Activated naive CD8-positive, alpha-beta T cell treated with anti-CD3 and anti-CD28 coated beads for 36 hours (primary cell): ENCODE measurements at regions not wholly inside any gene's neighbourhood (a gene's known extent, or its start where the extent isn't known, plus 50 kb on each side); places are given as distances from the start of the nearest gene placed in this dataset.
"Not testable (repeated sequence)": the region's sequence is repeated elsewhere in the genome, so short reads cannot be mapped to it uniquely, and the experiment has no call there.

ENCODE experiments used
- DNase-seq: peaks from one replicate; pipeline ENCODE4 v3.0.0; 2021
- H3K27ac Mint-ChIP-seq: one replicate; pipeline ENCODE4 v1.8.0; 2022; ENCODE audit warnings: mild to moderate bottlenecking, moderate library complexity, mixed read lengths
- H3K27me3 Mint-ChIP-seq: one replicate; pipeline ENCODE4 v1.8.0; 2022; ENCODE audit warnings: mild to moderate bottlenecking, mixed read lengths
- H3K36me3 Mint-ChIP-seq: one replicate; pipeline ENCODE4 v1.8.0; 2021; ENCODE audit warnings: mild to moderate bottlenecking, mixed read lengths
- H3K4me1 Mint-ChIP-seq: one replicate; pipeline ENCODE4 v1.8.0; 2021; ENCODE audit warnings: mixed read lengths
- H3K4me3 Mint-ChIP-seq: one replicate; pipeline ENCODE4 v1.8.0; 2022; ENCODE audit warnings: mild to moderate bottlenecking, moderate library complexity, mixed read lengths
- H3K9me3 Mint-ChIP-seq: one replicate; pipeline ENCODE4 v1.8.0; 2022; ENCODE audit warnings: mixed read lengths

DNA sequence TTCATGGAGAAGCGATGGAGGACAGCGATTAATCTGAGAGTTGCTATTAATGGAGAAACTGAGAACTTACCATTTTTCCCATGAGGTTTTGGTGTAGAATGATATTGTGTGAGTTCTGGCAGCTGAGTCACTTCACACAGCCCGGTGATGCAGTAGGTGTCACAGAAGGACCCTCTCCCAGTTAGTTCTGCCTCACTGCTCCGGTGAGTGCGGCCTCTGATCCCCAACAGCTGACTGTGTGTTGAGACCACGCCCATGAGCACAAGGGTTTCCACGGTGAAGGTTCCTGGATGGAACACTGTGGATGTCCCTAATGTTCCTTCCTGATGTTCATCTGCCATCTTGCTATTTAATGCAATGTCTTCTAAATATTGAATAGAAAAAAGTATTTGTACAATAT, 114.0 kb upstream of the SULF2 start:
- H3K36me3 Mint-ChIP-seq, H3K9me3 Mint-ChIP-seq, H3K27me3 Mint-ChIP-seq, H3K4me3 Mint-ChIP-seq, H3K4me1 Mint-ChIP-seq, H3K27ac Mint-ChIP-seq, DNase-seq: not testable (repeated sequence)

DNA sequence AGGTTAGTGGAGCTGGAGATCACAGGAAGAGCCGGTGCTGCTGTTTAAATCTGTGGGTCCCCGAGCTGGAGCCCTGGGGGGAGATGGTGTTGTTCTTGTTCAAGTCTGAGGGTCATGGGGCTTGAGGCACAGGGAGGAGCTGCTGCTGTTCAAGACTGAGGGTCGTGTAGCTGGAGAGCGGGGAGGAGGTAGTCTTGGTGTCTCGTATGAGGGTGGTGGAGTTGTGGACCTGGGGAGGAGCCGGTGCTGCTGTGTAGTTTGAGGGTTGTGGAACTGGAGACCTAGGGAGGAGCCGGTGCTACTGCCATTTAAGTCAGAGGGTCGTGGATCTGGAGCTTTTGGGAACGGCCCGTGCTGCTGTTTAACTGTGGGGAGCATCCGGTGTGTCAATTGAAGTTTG, 112.2 kb upstream of the SULF2 start:
- Mint-ChIP-seq H3K9me3 (no peaks in the 10 kb centered on the region), H3K36me3 (no peaks in the 10 kb centered on the region), H3K4me3 (no peak overlapping the region), H3K27ac (no peak overlapping the region), H3K4me1 (no peaks in the 10 kb centered on the region), H3K27me3 (no peaks in the 10 kb centered on the region)
- DNase-seq, result no peak

DNA sequence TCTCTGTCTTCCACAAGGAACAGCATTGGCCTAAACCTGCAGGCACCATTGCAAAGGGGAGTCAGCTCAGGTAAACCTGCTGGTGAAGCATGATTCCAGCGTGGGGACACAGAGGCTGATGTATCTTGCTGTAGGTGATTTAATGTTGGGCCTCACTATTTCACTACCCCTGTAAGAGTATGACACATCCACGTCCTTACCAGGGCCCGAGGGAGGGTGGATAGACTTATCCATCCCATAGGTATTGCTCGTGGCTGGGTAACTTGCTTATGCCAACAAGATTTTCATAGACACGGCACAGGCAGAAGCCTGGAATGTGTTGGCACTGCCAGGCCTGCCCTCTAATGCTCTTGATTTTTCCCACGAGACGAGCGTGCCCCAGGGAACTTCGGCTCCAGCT, 107.4 kb upstream of the SULF2 start:
- H3K27me3 Mint-ChIP-seq, H3K36me3 Mint-ChIP-seq, H3K4me1 Mint-ChIP-seq, H3K9me3 Mint-ChIP-seq, DNase-seq, H3K4me3 Mint-ChIP-seq, H3K27ac Mint-ChIP-seq: not testable (repeated sequence)

- not testable (repeated sequence) for H3K4me1 Mint-ChIP-seq, H3K27me3 Mint-ChIP-seq, H3K36me3 Mint-ChIP-seq, H3K27ac Mint-ChIP-seq, H3K9me3 Mint-ChIP-seq, DNase-seq, H3K4me3 Mint-ChIP-seq
Measured at GRCh38 chr20:47890708-47891107, 105.4 kb upstream of the SULF2 start.

GRCh38 chr20:47889751-47890150, 104.5 kb upstream of the SULF2 start:
- not testable (repeated sequence) for H3K27me3 Mint-ChIP-seq, H3K4me1 Mint-ChIP-seq, H3K36me3 Mint-ChIP-seq, H3K4me3 Mint-ChIP-seq, H3K27ac Mint-ChIP-seq, DNase-seq, H3K9me3 Mint-ChIP-seq

- DNase-seq, result no peak
- H3K27me3 Mint-ChIP-seq, result no peaks in the 10 kb centered on the region
- H3K36me3 Mint-ChIP-seq, result no peaks in the 10 kb centered on the region
- no peak overlapping the region for H3K27ac Mint-ChIP-seq
- no peaks in the 10 kb centered on the region for H3K9me3 Mint-ChIP-seq
- H3K4me1 Mint-ChIP-seq, result no peaks in the 10 kb centered on the region
- no peak overlapping the region for H3K4me3 Mint-ChIP-seq
Measured at GRCh38 chr20:47888351-47888750, 103.1 kb upstream of the SULF2 start.

DNA sequence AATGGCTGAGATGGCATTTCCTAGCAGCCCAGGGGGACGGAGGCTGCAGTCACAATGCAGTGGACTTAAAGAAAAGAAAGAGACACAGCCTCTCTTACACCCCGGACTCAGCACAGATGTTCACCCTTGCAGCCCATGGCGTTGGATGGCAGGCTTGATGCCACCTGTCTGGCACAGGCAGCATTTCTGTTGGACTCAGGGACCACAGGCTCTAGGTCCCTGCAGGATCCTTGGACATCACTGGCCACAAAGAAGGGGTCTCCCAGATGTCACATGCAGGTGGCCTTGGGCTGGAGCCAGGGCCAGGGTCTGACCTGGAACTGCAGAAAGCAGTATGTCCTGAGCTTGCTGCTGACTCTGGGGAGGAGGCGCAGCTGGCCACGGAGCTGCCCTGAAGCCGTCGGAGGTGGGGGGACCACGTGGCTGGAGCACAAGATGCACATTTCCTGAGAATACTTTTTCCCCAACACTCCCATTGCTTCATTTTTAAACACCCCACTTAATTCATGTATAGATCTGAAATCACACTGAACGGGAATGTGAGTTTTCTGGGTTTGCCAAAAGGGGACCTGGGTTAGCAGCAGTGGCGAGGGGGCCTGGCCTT, 102.3 kb upstream of the SULF2 start:
- H3K36me3 Mint-ChIP-seq, result no peaks in the 10 kb centered on the region
- H3K9me3 Mint-ChIP-seq, result no peaks in the 10 kb centered on the region
- no peak for DNase-seq

DNA sequence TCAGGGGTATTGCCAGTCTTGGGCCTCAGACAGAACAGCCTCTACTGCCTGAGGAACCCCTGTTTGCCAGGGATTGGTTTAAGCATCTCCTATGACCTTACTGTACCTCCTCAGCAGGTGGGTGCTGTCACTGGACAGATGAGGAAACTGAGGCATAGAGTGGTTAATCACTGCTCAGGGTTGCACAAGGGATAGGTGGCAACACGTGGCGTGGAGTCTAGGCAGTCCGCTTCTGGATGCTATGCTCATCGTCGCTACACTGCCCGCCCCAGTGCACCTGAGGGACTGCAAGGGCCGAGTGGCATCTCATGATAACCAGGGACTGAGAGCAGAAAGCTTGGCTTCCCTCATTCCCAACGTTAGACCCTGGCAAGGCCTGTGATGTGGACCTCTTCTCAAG, 101.8 kb upstream of the SULF2 start:
- Mint-ChIP-seq H3K27me3 (no peaks in the 10 kb centered on the region), H3K36me3 (no peaks in the 10 kb centered on the region), H3K9me3 (no peaks in the 10 kb centered on the region), H3K4me1 (no peaks in the 10 kb centered on the region), H3K27ac (no peak overlapping the region), H3K4me3 (no peak overlapping the region)
- no peak for DNase-seq

More for the DNA sequence above, 102.3 kb upstream of the SULF2 start:
- Mint-ChIP-seq H3K4me1 (no peaks in the 10 kb centered on the region), H3K27me3 (no peaks in the 10 kb centered on the region), H3K4me3 (no peak overlapping the region), H3K27ac (no peak overlapping the region)

- H3K9me3 Mint-ChIP-seq, result no peaks in the 10 kb centered on the region
- H3K4me1 Mint-ChIP-seq, result no peaks in the 10 kb centered on the region
- H3K36me3 Mint-ChIP-seq, result no peaks in the 10 kb centered on the region
- no peak overlapping the region for H3K27ac Mint-ChIP-seq
- DNase-seq, result no peak
- H3K27me3 Mint-ChIP-seq, result no peaks in the 10 kb centered on the region
- H3K4me3 Mint-ChIP-seq, result no peak overlapping the region
Measured at GRCh38 chr20:47886454-47887041, 101.3 kb upstream of the SULF2 start.

DNA sequence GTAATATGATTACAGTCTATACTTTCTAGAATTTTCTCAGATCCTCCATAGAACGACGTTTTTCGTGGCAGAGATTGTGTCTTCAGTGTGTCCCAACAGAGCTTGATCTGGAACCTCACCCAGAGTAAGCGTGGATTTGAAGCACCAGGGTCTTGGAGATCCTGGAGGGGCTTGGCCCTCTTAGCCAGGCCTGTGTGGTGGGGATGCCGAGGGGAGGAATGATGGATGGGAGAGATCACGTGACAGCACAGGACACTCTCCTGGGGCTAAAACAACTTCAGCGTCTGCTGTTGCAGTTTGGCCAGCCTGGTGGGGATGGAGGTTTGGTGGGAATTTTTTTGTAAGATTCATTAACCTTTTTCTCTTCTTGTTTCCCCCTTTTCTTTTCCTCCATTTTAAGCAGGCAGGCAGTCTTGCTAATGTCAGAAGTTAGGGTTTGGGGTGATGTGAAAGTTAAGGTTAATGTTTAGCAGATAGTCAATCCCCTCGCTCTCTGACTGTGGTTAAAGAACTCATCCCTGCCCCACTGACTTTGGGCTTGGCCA, 100.7 kb upstream of the SULF2 start:
- Mint-ChIP-seq H3K4me3 (no peak overlapping the region), H3K4me1 (no peaks in the 10 kb centered on the region), H3K27ac (no peak overlapping the region), H3K27me3 (no peaks in the 10 kb centered on the region), H3K9me3 (no peaks in the 10 kb centered on the region), H3K36me3 (no peaks in the 10 kb centered on the region)
- no peak for DNase-seq

DNA sequence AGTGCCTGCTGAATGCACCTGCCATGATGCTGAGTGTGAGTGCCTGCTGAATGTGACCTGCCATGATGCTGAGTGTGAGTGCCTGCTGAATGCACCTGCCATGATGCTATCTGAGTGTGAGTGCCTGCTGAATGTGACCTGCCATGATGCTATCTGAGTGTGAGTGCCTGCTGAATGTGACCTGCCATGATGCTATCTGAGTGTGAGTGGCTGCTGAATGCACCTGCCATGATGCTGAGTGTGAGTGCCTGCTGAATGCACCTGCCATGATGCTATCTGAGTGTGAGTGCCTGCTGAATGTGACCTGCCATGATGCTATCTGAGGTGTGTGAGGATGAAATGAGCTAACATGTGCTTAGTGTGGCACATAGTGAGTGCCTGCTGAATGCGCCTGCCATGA, 98.7 kb upstream of the SULF2 start:
- not testable (repeated sequence) for H3K36me3 Mint-ChIP-seq, DNase-seq, H3K27ac Mint-ChIP-seq, H3K9me3 Mint-ChIP-seq, H3K4me1 Mint-ChIP-seq, H3K4me3 Mint-ChIP-seq, H3K27me3 Mint-ChIP-seq

DNA sequence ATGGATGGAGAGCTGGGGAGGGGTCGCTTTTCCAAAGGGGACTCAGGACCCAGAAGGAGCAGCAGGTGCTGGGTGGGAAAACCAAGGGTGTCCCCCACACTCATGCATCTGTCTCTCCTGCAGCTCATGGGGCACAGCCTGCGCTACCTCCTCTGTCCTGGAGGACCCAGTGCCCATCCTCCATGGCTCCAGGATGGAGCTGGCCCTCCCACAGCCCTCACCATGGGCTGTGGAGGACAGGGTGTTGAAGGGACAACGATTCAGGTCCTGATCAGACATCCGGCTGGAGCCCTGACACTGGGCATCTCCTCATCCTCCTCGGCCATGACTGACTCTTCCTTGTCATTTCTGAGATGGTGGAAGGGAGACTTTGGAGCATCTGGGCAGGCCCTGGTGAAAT, 97.9 kb upstream of the SULF2 start:
- peaks cover 4% of the 10 kb centered on the region for H3K27me3 Mint-ChIP-seq
- H3K9me3 Mint-ChIP-seq, result no peaks in the 10 kb centered on the region
- H3K27ac Mint-ChIP-seq, result no peak overlapping the region
- H3K36me3 Mint-ChIP-seq, result no peaks in the 10 kb centered on the region
- DNase-seq, result no peak
- no peaks in the 10 kb centered on the region for H3K4me1 Mint-ChIP-seq
- H3K4me3 Mint-ChIP-seq, result no peak overlapping the region

DNA sequence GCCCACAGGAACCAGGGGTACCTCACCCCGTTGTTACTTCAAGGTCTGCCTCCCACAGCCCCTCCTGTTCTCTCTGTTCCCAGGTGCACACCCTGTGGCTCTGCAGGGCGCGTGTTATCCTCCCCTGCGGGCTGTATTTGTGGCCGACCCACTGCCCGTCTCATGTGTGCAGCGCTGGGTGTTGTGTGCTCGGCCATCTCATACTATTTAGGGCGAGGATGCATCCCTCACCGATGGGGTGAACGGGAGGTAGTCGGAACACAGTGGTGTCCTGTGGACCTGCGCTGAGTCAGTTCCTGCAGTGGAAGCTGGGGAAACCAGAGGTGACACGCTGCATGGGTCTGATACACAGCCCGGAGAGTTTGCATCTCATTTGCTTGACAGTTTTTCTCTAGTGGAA, 94.5 kb upstream of the SULF2 start:
- H3K27ac Mint-ChIP-seq, result no peak overlapping the region
- H3K4me3 Mint-ChIP-seq, result no peak overlapping the region
- peaks cover 4% of the 10 kb centered on the region for H3K27me3 Mint-ChIP-seq
- no peaks in the 10 kb centered on the region for H3K9me3 Mint-ChIP-seq
- no peak for DNase-seq
- no peaks in the 10 kb centered on the region for H3K36me3 Mint-ChIP-seq
- no peaks in the 10 kb centered on the region for H3K4me1 Mint-ChIP-seq

DNA sequence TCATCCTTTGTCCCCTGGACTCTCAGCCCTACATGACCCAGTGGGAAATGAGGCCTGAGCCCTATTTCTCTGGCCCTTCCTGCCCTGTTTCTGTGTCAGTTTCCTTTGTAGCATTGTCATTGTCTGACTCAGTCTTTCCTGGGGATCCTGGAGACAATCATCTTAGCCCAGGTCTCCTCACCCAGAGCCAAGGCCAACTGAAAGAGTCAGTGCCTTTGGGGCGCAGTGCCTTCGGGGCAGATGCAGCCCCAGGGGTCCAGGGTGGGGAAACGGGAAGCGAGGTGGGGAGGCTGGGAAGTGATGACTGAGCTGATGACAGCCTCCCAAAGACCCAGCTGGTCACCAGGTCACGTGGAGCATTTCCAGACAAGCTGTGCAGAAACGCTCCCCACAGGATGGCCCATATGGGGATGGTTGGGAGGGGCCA, 93.3 kb upstream of the SULF2 start:
- no peaks in the 10 kb centered on the region for H3K9me3 Mint-ChIP-seq
- no peaks in the 10 kb centered on the region for H3K36me3 Mint-ChIP-seq
- H3K4me1 Mint-ChIP-seq, result no peaks in the 10 kb centered on the region
- no peak overlapping the region for H3K4me3 Mint-ChIP-seq
- H3K27me3 Mint-ChIP-seq, result peaks cover 4% of the 10 kb centered on the region
- no peak overlapping the region for H3K27ac Mint-ChIP-seq
- no peak for DNase-seq

DNA sequence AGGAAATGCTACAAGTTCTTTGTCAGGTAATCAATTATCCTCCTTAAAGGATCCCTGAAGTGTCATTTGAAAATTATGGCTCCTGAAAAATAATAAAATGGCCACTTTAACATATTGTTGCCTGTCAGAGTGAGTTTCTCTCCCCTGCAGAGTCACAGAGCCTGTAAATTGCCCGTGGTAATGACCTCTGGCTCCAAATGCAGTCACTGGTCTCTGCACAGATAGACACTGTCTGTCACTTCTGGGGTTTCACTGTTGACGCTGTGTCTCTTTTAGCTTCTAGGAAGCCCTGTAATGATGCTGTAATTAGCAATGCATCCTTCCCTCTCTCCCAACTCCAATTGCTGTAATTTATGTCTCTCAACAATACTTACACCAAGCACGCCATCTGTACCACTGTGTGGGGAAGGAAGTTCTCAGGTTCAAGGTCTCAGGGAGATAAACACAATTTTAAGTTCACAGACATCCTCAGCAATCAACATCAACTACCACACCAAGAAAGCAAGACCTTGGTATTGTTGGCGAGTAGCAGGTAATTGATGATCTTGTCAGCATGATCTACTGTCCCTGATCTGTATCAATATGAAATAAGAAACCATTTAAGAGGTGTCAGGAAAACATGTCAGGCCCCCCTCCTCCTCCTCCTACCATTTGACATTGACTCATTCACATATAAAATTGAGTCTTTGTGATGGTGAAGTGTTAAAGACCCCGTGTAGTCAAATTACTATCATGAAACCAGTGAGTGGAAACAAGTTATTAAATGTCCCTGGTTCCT, 91.2 kb upstream of the SULF2 start:
- Mint-ChIP-seq H3K9me3 (no peaks in the 10 kb centered on the region), H3K36me3 (no peaks in the 10 kb centered on the region), H3K4me3 (no peak overlapping the region), H3K27ac (no peak overlapping the region), H3K4me1 (no peaks in the 10 kb centered on the region), H3K27me3 (peaks cover 4% of the 10 kb centered on the region)
- DNase-seq, result no peak
